ENCODE measurements at regions not wholly inside any gene's neighbourhood (a gene's known extent, or its start where the extent isn't known, plus 50 kb on each side); places are given as distances from the start of the nearest gene placed in this dataset.

DNA sequence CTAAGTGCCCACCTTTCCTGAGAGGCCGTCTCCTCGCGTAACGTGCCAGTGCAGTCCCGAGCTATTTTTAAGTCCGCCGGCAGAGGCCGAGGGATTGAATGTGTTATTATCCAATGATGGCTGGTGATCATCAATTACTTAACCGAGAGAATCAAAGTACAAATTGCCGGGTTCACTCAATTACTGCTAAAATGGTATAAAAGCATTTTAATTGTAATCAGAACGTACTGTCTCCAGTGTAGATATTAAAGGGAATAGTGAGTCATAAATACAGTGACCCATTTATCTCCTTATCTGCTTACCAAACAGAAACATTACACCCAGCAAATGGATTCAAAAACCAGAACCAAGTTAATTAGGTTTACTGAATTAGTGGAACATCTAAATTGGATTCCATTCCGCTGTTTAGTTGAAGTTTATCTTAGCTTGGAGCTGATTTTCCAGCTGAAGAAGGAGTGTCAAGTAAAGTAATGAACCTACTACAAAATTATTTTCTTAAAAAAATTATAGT, 334.9 kb downstream of the BRD1 start:
- no peak for TF ChIP-seq EZH2phosphoT487 (IDR thresholded peaks at IDR 0.05; ENCODE audit: borderline replicate concordance, low read length)
- TF ChIP-seq, protein P1, sequence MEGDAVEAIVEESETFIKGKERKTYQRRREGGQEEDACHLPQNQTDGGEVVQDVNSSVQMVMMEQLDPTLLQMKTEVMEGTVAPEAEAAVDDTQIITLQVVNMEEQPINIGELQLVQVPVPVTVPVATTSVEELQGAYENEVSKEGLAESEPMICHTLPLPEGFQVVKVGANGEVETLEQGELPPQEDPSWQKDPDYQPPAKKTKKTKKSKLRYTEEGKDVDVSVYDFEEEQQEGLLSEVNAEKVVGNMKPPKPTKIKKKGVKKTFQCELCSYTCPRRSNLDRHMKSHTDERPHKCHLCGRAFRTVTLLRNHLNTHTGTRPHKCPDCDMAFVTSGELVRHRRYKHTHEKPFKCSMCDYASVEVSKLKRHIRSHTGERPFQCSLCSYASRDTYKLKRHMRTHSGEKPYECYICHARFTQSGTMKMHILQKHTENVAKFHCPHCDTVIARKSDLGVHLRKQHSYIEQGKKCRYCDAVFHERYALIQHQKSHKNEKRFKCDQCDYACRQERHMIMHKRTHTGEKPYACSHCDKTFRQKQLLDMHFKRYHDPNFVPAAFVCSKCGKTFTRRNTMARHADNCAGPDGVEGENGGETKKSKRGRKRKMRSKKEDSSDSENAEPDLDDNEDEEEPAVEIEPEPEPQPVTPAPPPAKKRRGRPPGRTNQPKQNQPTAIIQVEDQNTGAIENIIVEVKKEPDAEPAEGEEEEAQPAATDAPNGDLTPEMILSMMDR (IDR thresholded peaks at IDR 0.05; ENCODE audit: low read depth, low read length, poor library complexity, severe bottlenecking) = no peak
